ENCODE measurements at regions not wholly inside any gene's neighbourhood (a gene's known extent, or its start where the extent isn't known, plus 50 kb on each side); places are given as distances from the start of the nearest gene placed in this dataset.

DNA sequence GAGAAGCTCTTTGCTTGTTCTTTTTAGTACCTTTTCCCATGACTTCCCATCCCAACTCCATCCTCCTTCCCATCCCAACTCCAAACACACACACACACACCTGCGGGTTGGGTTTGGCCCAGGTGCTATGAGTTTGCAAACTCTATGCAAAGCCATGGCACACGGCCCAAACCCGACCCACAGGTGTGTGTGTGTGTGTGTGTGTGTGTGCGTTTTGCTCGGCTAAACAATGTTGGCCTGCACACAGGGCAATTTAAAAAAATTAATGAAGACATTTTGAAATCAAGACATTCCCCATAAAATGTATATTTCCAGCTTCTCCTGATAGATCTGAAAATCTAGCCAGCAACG is 103.7 kb upstream of the TLE3 start:
- Histone ChIP-seq H2BK120ac (ENCODE audit: low read depth, low read length, poor library complexity, severe bottlenecking) (no peak overlapping the region), H3K18ac (ENCODE audit: insufficient read length, low read depth, low read length) (no peak overlapping the region), H2AFZ (ENCODE audit: low read length) (no peak overlapping the region), H3K9ac (ENCODE audit: extremely low read depth, insufficient read length, low read length) (no peak overlapping the region), H4K91ac (ENCODE audit: insufficient read length, low read depth, low read length) (no peak overlapping the region), H3T11ph (ENCODE audit: low read length) (no peak overlapping the region), H2AK5ac (ENCODE audit: insufficient read length, low read length) (no peak overlapping the region), H3K4ac (ENCODE audit: low read depth, low read length) (no peak overlapping the region), H3K79me2 (ENCODE audit: insufficient read depth, low read length) (no peaks in the 10 kb centered on the region), H3K79me1 (ENCODE audit: insufficient read depth, low read depth, low read length, poor library complexity, severe bottlenecking) (no peaks in the 10 kb centered on the region), H2BK15ac (ENCODE audit: low read depth, low read length) (no peak overlapping the region), H3K27me3 (ENCODE audit: insufficient read depth, low read length) (no peaks in the 10 kb centered on the region), H3K23me2 (ENCODE audit: insufficient read length, low read depth, low read length, poor library complexity, severe bottlenecking) (no peaks in the 10 kb centered on the region), H3K23ac (ENCODE audit: insufficient read length, low read depth, low read length) (no peak overlapping the region), H3K4me2 (ENCODE audit: insufficient read depth, insufficient read length, low read length) (no peak overlapping the region), H3K9me3 (ENCODE audit: control insufficient read depth, low read depth, low read length) (no peaks in the 10 kb centered on the region), H4K8ac (replicated peaks; ENCODE audit: insufficient read length, low read depth, low read length) (no peak overlapping the region), H4K5ac (ENCODE audit: insufficient read length, low read depth, low read length) (no peak overlapping the region), H3K56ac (ENCODE audit: insufficient read length, low read depth, low read length) (no peak overlapping the region), H2BK20ac (ENCODE audit: low read depth, low read length, poor library complexity, severe bottlenecking) (no peak overlapping the region), H2BK12ac (ENCODE audit: insufficient read length, low read depth, low read length) (no peak overlapping the region), H3K4me1 (ENCODE audit: insufficient read depth, low read length) (peaks cover 2% of the 10 kb centered on the region; the same call in 1 of the 2 replicates), H3K27ac (ENCODE audit: insufficient read length, low read depth, low read length) (no peak overlapping the region), H2BK5ac (ENCODE audit: insufficient read length, low read length) (no peak overlapping the region), H4K20me1 (ENCODE audit: control insufficient read depth, insufficient read depth, insufficient read length) (no peaks in the 10 kb centered on the region), H3K14ac (ENCODE audit: insufficient read depth, low read length) (no peak overlapping the region)
- Mint-ChIP-seq H3K36me3 (ENCODE audit: insufficient read depth in 1 of 3, low read depth in 3 of 3) (no peaks in the 10 kb centered on the region; a peak in 1 of 7 replicates), H3K4me1 (peaks cover 45 to 50% of the 10 kb centered on the region in 2 experiments), H3K27ac (no peak overlapping the region), H3K4me3 (no peak overlapping the region), H3K9me3 (no peaks in the 10 kb centered on the region), H3K27me3 (ENCODE audit: low read depth) (peaks cover 18% of the 10 kb centered on the region)
- DNase-seq: no peak
- no CpG with 5 or more reads among the region's 6 CpGs for WGBS (ENCODE audit: extremely low coverage, insufficient read length, low lambda C conversion rate)
- TF ChIP-seq, protein P1, sequence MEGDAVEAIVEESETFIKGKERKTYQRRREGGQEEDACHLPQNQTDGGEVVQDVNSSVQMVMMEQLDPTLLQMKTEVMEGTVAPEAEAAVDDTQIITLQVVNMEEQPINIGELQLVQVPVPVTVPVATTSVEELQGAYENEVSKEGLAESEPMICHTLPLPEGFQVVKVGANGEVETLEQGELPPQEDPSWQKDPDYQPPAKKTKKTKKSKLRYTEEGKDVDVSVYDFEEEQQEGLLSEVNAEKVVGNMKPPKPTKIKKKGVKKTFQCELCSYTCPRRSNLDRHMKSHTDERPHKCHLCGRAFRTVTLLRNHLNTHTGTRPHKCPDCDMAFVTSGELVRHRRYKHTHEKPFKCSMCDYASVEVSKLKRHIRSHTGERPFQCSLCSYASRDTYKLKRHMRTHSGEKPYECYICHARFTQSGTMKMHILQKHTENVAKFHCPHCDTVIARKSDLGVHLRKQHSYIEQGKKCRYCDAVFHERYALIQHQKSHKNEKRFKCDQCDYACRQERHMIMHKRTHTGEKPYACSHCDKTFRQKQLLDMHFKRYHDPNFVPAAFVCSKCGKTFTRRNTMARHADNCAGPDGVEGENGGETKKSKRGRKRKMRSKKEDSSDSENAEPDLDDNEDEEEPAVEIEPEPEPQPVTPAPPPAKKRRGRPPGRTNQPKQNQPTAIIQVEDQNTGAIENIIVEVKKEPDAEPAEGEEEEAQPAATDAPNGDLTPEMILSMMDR (conservative IDR thresholded peaks at IDR 0.05): no peak
